Keratinocyte (primary cell): ENCODE measurements at regions not wholly inside any gene's neighbourhood (a gene's known extent, or its start where the extent isn't known, plus 50 kb on each side); places are given as distances from the start of the nearest gene placed in this dataset.

ENCODE experiments used
- DNase-seq: peaks from one replicate; pipeline ENCODE4 v3.0.0-alpha.2; 2011; ENCODE audit warnings: low read depth, missing footprints, low spot score
- FAIRE-seq: peaks from 2 replicates; lab custom pipeline; 2011; peaks lifted over from hg19 to GRCh38; lab: Jason Lieb, UNC
- H2AFZ ChIP-seq: 2 replicates; pipeline ENCODE4 v1.6.0; 2012; ENCODE audit warnings: low read length, control low read depth, inconsistent platforms; ENCODE audit not compliant: control insufficient read depth
- H3K27ac ChIP-seq: 2 replicates; pipeline ENCODE4 v1.5.1; 2011; ENCODE audit warnings: low read length; ENCODE audit not compliant: control insufficient read depth, insufficient read depth
- H3K27me3 ChIP-seq: 3 replicates; pipeline ENCODE4 v1.6.0; 2011; ENCODE audit warnings: low read length; ENCODE audit not compliant: control insufficient read depth, insufficient read depth; ENCODE audit errors: extremely low read depth
- H3K36me3 ChIP-seq, 2 experiments: 2 replicates in 1 of 2; 3 replicates in 1 of 2; pipeline ENCODE4 v1.5.1; 2011; ENCODE audit warnings: low read length in 2 of 2, mild to moderate bottlenecking in 1 of 2; ENCODE audit not compliant: control insufficient read depth in 2 of 2, insufficient read depth in 2 of 2; ENCODE audit errors: extremely low read depth in 1 of 2
- H3K4me1 ChIP-seq: 3 replicates; pipeline ENCODE4 v1.5.1; 2011; ENCODE audit warnings: low read length; ENCODE audit not compliant: control insufficient read depth, insufficient read depth; ENCODE audit errors: extremely low read depth
- H3K4me2 ChIP-seq: 3 replicates; pipeline ENCODE4 v1.6.0; 2011; ENCODE audit warnings: low read depth, low read length; ENCODE audit not compliant: control insufficient read depth, insufficient read depth; ENCODE audit errors: extremely low read depth
- H3K4me3 ChIP-seq, 3 experiments: fragments of 200-600 bp in 1 of 3; sonication (generic) in 1 of 3; 2 replicates in 2 of 3; 3 replicates in 1 of 3; pipeline ENCODE4 v1.5.1; 2011 to 2016; ENCODE audit warnings: low read length in 3 of 3, mild to moderate bottlenecking in 3 of 3, control low read depth in 2 of 3, inconsistent platforms in 1 of 3, low read depth in 1 of 3, mixed read lengths in 1 of 3, mixed run types in 1 of 3, moderate library complexity in 1 of 3; ENCODE audit not compliant: control insufficient read depth in 2 of 3, insufficient read depth in 2 of 3; ENCODE audit errors: extremely low read depth in 1 of 3
- H3K79me2 ChIP-seq: 2 replicates; pipeline ENCODE4 v1.6.0; 2012; ENCODE audit warnings: low read length; ENCODE audit not compliant: control insufficient read depth, insufficient read depth
- H3K9ac ChIP-seq: 3 replicates; pipeline ENCODE4 v1.6.0; 2011; ENCODE audit warnings: low read length; ENCODE audit not compliant: control insufficient read depth, insufficient read depth; ENCODE audit errors: extremely low read depth
- H3K9me1 ChIP-seq: 3 replicates; pipeline ENCODE4 v1.6.0; 2011; ENCODE audit warnings: low read length; ENCODE audit not compliant: control insufficient read depth, insufficient read depth; ENCODE audit errors: extremely low read depth
- H3K9me3 ChIP-seq: 2 replicates; pipeline ENCODE4 v1.5.1; 2012; ENCODE audit warnings: low read depth, low read length; ENCODE audit not compliant: control insufficient read depth
- H4K20me1 ChIP-seq: 3 replicates; pipeline ENCODE4 v1.6.0; 2011; ENCODE audit warnings: low read length; ENCODE audit not compliant: control insufficient read depth, insufficient read depth; ENCODE audit errors: extremely low read depth
- EZH2 ChIP-seq: IDR thresholded peaks from one replicate; pipeline ENCODE4 v1.6.1; 2012; ENCODE audit warnings: inconsistent platforms, mild to moderate bottlenecking, low read length, moderate library complexity
- dilution Hi-C: fragments of 300-500 bp; cut with MboI; formaldehyde crosslinking; loops from one replicate; pipeline ENCODE4 v1.7.0; 2020; ENCODE audit warnings: low sequenced_read_pairs; ENCODE audit not compliant: extremely low pct_ligation_motif_present
- TF ChIP-seq, protein P1 (sequence below), 3 experiments: IDR thresholded peaks in 1 of 3; conservative IDR thresholded peaks in 1 of 3; optimal IDR thresholded peaks in 1 of 3; 2 replicates in 2 of 3; 3 replicates in 1 of 3; pipeline versions ENCODE3 to v1.5.1; 2011; ENCODE audit warnings: low read length in 3 of 3, mild to moderate bottlenecking in 3 of 3, moderate library complexity in 2 of 3, control low read depth in 1 of 3, inconsistent platforms in 1 of 3; ENCODE audit not compliant: insufficient read depth in 2 of 3; ENCODE audit errors: extremely low read depth in 1 of 3

DNA sequence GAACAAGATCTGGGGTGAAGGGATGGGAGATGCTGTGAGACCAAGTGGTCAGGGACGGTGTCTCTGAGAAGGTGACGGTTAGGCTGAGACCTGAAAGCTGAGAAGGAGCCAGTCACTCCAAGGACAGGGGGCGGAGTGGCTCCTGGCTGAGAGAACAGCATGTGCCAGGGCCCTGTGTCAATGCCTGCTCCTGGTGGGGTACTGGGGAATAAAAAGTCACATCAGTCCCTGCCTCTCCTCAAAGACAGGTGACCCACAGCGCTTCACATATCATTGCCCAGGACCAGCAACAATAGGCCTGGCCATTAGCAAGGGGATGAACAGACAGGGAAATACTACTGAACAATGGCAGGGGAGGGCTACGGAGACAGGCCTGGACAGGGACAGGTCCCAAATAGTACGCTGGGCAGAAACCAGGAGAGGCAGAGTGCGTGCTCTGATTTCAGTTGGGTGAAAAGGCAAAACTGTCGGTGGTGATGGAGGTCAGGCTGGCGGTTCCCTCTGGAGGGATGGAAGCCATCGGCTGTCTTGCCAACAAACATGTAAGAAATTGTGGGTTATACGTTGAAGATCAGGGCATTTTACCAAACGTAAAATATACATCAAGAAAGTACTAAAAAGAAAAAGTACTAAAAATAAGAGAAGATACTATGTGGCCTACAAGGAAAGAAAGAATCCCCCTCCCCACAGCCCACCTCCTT lies 64.3 kb downstream of the C9orf50 start:
- Histone ChIP-seq H3K9ac (no peak overlapping the region), H3K4me1 (no peaks in the 10 kb centered on the region), H3K36me3 (no peaks in the 10 kb centered on the region), H3K27ac (no peak overlapping the region), H3K27me3 (peaks cover 4% of the 10 kb centered on the region), H4K20me1 (no peaks in the 10 kb centered on the region), H3K4me2 (no peak overlapping the region), H3K9me1 (no peaks in the 10 kb centered on the region), H3K79me2 (no peaks in the 10 kb centered on the region), H3K9me3 (no peaks in the 10 kb centered on the region), H3K4me3 (no peak overlapping the region), H2AFZ (no peak overlapping the region)
- no peak for FAIRE-seq
- no peak for DNase-seq
- dilution Hi-C loops, result no loop called here
- no peak for TF ChIP-seq EZH2
- TF ChIP-seq, protein P1, sequence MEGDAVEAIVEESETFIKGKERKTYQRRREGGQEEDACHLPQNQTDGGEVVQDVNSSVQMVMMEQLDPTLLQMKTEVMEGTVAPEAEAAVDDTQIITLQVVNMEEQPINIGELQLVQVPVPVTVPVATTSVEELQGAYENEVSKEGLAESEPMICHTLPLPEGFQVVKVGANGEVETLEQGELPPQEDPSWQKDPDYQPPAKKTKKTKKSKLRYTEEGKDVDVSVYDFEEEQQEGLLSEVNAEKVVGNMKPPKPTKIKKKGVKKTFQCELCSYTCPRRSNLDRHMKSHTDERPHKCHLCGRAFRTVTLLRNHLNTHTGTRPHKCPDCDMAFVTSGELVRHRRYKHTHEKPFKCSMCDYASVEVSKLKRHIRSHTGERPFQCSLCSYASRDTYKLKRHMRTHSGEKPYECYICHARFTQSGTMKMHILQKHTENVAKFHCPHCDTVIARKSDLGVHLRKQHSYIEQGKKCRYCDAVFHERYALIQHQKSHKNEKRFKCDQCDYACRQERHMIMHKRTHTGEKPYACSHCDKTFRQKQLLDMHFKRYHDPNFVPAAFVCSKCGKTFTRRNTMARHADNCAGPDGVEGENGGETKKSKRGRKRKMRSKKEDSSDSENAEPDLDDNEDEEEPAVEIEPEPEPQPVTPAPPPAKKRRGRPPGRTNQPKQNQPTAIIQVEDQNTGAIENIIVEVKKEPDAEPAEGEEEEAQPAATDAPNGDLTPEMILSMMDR (optimal IDR thresholded peaks at IDR 0.05 in 1 of 3, IDR thresholded peaks at IDR 0.05 in 1 of 3, conservative IDR thresholded peaks at IDR 0.05 in 1 of 3; ENCODE audit: extremely low read depth in 1 of 3, insufficient read depth in 2 of 3, low read length in 3 of 3), result no peak

DNA sequence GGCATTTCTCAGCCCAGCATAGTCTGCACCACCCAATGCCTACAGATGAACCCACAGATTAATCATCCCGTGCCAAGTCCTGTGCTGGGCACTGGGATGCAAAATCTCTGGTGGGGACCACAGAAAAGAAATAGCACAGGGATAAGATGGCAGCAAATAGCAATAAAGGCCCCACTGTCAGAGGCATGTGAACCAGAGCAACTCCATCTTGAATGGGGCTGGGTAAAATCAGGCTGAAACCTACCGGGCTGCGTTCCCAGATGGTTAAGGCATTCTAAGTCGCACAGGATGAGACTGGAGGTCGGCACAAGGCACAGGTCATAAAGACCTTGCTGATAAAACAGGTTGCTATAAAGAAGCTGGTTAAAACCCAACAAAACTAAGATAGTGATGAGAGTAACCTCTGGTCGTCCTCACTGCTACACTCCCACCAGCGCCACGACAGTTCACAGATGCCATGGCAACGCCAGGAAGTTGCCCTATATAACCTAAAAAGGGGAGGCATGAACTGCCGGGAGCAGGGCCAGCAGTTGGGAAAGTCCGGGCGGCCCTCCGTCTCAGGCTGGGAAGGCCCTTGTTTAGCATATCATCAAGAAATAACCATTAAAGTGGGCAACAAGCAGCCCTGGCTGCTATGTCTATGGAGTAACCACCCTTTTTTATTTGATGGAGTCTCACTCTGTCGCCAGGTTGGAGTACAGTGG lies 65.2 kb downstream of the C9orf50 start:
- no peak for TF ChIP-seq EZH2
- TF ChIP-seq, protein P1 (optimal IDR thresholded peaks at IDR 0.05 in 1 of 3, IDR thresholded peaks at IDR 0.05 in 1 of 3, conservative IDR thresholded peaks at IDR 0.05 in 1 of 3; ENCODE audit: extremely low read depth in 1 of 3, insufficient read depth in 2 of 3, low read length in 3 of 3), result no peak
- no peak for DNase-seq
- H3K36me3 ChIP-seq, result no peaks in the 10 kb centered on the region
- no peak overlapping the region for H3K4me3 ChIP-seq
- H3K79me2 ChIP-seq, result no peaks in the 10 kb centered on the region
- no peak for FAIRE-seq
- H3K9me3 ChIP-seq, result no peaks in the 10 kb centered on the region
- H3K27ac ChIP-seq, result no peak overlapping the region
- H3K27me3 ChIP-seq, result peaks cover 4% of the 10 kb centered on the region
- H3K9me1 ChIP-seq, result no peaks in the 10 kb centered on the region
- dilution Hi-C loops, result no loop called here
- H3K4me1 ChIP-seq, result no peaks in the 10 kb centered on the region
- no peak overlapping the region for H3K9ac ChIP-seq
- H4K20me1 ChIP-seq, result no peaks in the 10 kb centered on the region
- H2AFZ ChIP-seq, result no peak overlapping the region
- no peak overlapping the region for H3K4me2 ChIP-seq
